Esophagus squamous epithelium (tissue), 4 donors: ENCODE measurements at regions not wholly inside any gene's neighbourhood (a gene's known extent, or its start where the extent isn't known, plus 50 kb on each side); places are given as distances from the start of the nearest gene placed in this dataset.

Source experiments
- POLR2A ChIP-seq, 4 donors: fragments of 450-650 bp; IDR thresholded peaks; one replicate each; pipeline ENCODE4 v1.6.1; 2017; ENCODE audit warnings: antibody characterized with exemption in 4 of 4, mild to moderate bottlenecking in 4 of 4, moderate library complexity in 3 of 4
- TF ChIP-seq, protein P1 (sequence below), 6 experiments: fragments of 450-650 bp in 4 of 6; fragments of 200-600 bp in 2 of 6; sonication (generic) in 2 of 6; IDR thresholded peaks; one replicate each; pipeline ENCODE4 v1.5.1; 2016 to 2019; ENCODE audit warnings: antibody characterized with exemption in 6 of 6, mild to moderate bottlenecking in 4 of 6, moderate library complexity in 4 of 6

DNA sequence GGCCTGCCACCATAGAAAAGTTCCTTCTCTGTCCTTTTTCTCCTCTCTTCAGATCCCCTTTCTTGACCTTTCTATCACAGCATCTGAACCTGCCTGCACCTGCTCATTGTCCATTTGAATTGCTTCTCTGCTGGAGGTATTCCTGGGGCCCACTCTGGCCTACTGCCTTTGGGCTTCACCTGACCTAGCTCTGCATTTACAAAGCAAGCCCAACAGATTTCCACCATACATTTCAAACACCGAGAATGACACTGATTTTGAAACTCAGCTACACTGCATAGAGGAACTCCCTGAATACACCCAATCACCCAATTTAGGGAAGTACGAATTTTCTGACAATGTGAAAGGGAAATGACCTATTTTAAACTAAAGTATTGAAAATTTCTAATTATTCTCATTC is 284.5 kb upstream of the USP25 start:
- TF ChIP-seq, protein P1, sequence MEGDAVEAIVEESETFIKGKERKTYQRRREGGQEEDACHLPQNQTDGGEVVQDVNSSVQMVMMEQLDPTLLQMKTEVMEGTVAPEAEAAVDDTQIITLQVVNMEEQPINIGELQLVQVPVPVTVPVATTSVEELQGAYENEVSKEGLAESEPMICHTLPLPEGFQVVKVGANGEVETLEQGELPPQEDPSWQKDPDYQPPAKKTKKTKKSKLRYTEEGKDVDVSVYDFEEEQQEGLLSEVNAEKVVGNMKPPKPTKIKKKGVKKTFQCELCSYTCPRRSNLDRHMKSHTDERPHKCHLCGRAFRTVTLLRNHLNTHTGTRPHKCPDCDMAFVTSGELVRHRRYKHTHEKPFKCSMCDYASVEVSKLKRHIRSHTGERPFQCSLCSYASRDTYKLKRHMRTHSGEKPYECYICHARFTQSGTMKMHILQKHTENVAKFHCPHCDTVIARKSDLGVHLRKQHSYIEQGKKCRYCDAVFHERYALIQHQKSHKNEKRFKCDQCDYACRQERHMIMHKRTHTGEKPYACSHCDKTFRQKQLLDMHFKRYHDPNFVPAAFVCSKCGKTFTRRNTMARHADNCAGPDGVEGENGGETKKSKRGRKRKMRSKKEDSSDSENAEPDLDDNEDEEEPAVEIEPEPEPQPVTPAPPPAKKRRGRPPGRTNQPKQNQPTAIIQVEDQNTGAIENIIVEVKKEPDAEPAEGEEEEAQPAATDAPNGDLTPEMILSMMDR (IDR thresholded peaks at IDR 0.05) = no peak
- TF ChIP-seq POLR2A (IDR thresholded peaks at IDR 0.05) = no peak
